DND-41 (cell line): ENCODE measurements at regions not wholly inside any gene's neighbourhood (a gene's known extent, or its start where the extent isn't known, plus 50 kb on each side); places are given as distances from the start of the nearest gene placed in this dataset.

ENCODE experiments used
- ATAC-seq: fragments of 200-7000 bp; cut with Tn5 transposase; 3 replicates; pipeline ENCODE4 v1.9.1; 2021; ENCODE audit warnings: low read depth; ENCODE audit not compliant: insufficient read depth
- DNase-seq: peaks from one replicate; pipeline ENCODE4 v3.0.0-alpha.2; 2020
- H2AFZ ChIP-seq: 2 replicates; pipeline ENCODE4 v1.6.0; 2012; ENCODE audit warnings: low read depth, low read length
- H3K27ac ChIP-seq: 2 replicates; pipeline ENCODE4 v1.5.1; 2012; ENCODE audit warnings: low read length, inconsistent platforms
- H3K27me3 ChIP-seq: fragments of 200-600 bp; sonication (generic); 2 replicates; pipeline ENCODE4 v1.6.0; 2012; ENCODE audit warnings: low read length, mild to moderate bottlenecking, inconsistent platforms; ENCODE audit not compliant: insufficient read depth, poor library complexity
- H3K36me3 ChIP-seq: 2 replicates; pipeline ENCODE4 v1.5.1; 2012; ENCODE audit warnings: low read length, inconsistent platforms; ENCODE audit not compliant: insufficient read depth
- H3K4me1 ChIP-seq: 2 replicates; pipeline ENCODE4 v1.5.1; 2012; ENCODE audit warnings: mild to moderate bottlenecking, low read length; ENCODE audit not compliant: insufficient read depth
- H3K4me2 ChIP-seq: 2 replicates; pipeline ENCODE4 v1.6.0; 2012; ENCODE audit warnings: mild to moderate bottlenecking, moderate library complexity, low read length, inconsistent platforms; ENCODE audit not compliant: insufficient read depth
- H3K4me3 ChIP-seq, 2 experiments: fragments of 200-600 bp in 1 of 2; shearing (Covaris generic) in 1 of 2; 2 replicates each; pipeline ENCODE4 v1.5.1; 2012 to 2016; ENCODE audit warnings: inconsistent platforms in 2 of 2, low read length in 2 of 2, mild to moderate bottlenecking in 2 of 2, low read depth in 1 of 2, moderate library complexity in 1 of 2
- H3K79me2 ChIP-seq: 2 replicates; pipeline ENCODE4 v1.6.0; 2012; ENCODE audit warnings: low read length, inconsistent platforms; ENCODE audit not compliant: insufficient read depth
- H3K9ac ChIP-seq: 2 replicates; pipeline ENCODE4 v1.6.0; 2012; ENCODE audit warnings: low read depth, mild to moderate bottlenecking, inconsistent platforms, low read length, moderate library complexity
- H3K9me3 ChIP-seq: 2 replicates; pipeline ENCODE4 v1.5.1; 2012; ENCODE audit warnings: low read length, moderate library complexity, mild to moderate bottlenecking, inconsistent platforms; ENCODE audit not compliant: insufficient read depth, severe bottlenecking
- H4K20me1 ChIP-seq: 2 replicates; pipeline ENCODE4 v1.6.0; 2012; ENCODE audit warnings: low read length; ENCODE audit not compliant: insufficient read depth
- EZH2 ChIP-seq: IDR thresholded peaks from 3 replicates; pipeline ENCODE4 v1.6.1; 2012; ENCODE audit warnings: borderline replicate concordance, low read depth, mild to moderate bottlenecking, moderate library complexity, low read length, inconsistent platforms; ENCODE audit not compliant: severe bottlenecking
- TF ChIP-seq, protein P1 (sequence below): IDR thresholded peaks from 2 replicates; pipeline ENCODE4 v1.5.1; 2012; ENCODE audit warnings: borderline replicate concordance, low read length, moderate library complexity, mild to moderate bottlenecking; ENCODE audit not compliant: poor library complexity, severe bottlenecking; ENCODE audit errors: extremely low read depth

GRCh38 chr9:103104101-103104500 is 109.0 kb downstream of the CYLC2 start:
- ATAC-seq (no peak), DNase-seq (no peak)
- Histone ChIP-seq H3K27ac (no peak overlapping the region), H3K9ac (no peak overlapping the region), H3K36me3 (no peaks in the 10 kb centered on the region), H3K79me2 (no peaks in the 10 kb centered on the region), H3K4me3 (no peak overlapping the region), H4K20me1 (no peaks in the 10 kb centered on the region), H3K27me3 (no peaks in the 10 kb centered on the region), H3K4me2 (no peak overlapping the region), H3K9me3 (no peaks in the 10 kb centered on the region), H2AFZ (no peak overlapping the region), H3K4me1 (no peaks in the 10 kb centered on the region)
- no peak for TF ChIP-seq EZH2
- TF ChIP-seq, protein P1, sequence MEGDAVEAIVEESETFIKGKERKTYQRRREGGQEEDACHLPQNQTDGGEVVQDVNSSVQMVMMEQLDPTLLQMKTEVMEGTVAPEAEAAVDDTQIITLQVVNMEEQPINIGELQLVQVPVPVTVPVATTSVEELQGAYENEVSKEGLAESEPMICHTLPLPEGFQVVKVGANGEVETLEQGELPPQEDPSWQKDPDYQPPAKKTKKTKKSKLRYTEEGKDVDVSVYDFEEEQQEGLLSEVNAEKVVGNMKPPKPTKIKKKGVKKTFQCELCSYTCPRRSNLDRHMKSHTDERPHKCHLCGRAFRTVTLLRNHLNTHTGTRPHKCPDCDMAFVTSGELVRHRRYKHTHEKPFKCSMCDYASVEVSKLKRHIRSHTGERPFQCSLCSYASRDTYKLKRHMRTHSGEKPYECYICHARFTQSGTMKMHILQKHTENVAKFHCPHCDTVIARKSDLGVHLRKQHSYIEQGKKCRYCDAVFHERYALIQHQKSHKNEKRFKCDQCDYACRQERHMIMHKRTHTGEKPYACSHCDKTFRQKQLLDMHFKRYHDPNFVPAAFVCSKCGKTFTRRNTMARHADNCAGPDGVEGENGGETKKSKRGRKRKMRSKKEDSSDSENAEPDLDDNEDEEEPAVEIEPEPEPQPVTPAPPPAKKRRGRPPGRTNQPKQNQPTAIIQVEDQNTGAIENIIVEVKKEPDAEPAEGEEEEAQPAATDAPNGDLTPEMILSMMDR, result no peak

GRCh38 chr9:103116246-103116645 is 121.1 kb downstream of the CYLC2 start:
- H3K79me2 ChIP-seq, result no peaks in the 10 kb centered on the region
- no peak overlapping the region for H2AFZ ChIP-seq
- H3K4me3 ChIP-seq, result no peak overlapping the region
- no peak for DNase-seq
- no peaks in the 10 kb centered on the region for H3K9me3 ChIP-seq
- no peaks in the 10 kb centered on the region for H3K4me1 ChIP-seq
- H3K27me3 ChIP-seq, result no peaks in the 10 kb centered on the region
- H3K9ac ChIP-seq, result no peak overlapping the region
- H3K27ac ChIP-seq, result no peak overlapping the region
- no peaks in the 10 kb centered on the region for H3K36me3 ChIP-seq
- H3K4me2 ChIP-seq, result no peak overlapping the region
- no peak for ATAC-seq
- TF ChIP-seq, protein P1, result no peak
- no peak for TF ChIP-seq EZH2
- H4K20me1 ChIP-seq, result no peaks in the 10 kb centered on the region

- Histone ChIP-seq H3K27me3 (no peaks in the 10 kb centered on the region), H4K20me1 (no peaks in the 10 kb centered on the region), H3K9me3 (no peaks in the 10 kb centered on the region), H3K79me2 (no peaks in the 10 kb centered on the region), H3K4me2 (no peak overlapping the region), H2AFZ (no peak overlapping the region), H3K36me3 (no peaks in the 10 kb centered on the region), H3K27ac (no peak overlapping the region), H3K4me1 (no peaks in the 10 kb centered on the region), H3K4me3 (no peak overlapping the region), H3K9ac (no peak overlapping the region)
- DNase-seq (no peak), ATAC-seq (no peak)
- TF ChIP-seq, protein P1, result no peak
- TF ChIP-seq EZH2, result no peak
These were observed 131.4 kb downstream of the CYLC2 start for GRCh38 chr9:103126494-103126893.

GRCh38 chr9:103139891-103140290 is 144.8 kb downstream of the CYLC2 start:
- Histone ChIP-seq H3K4me3 (no peak overlapping the region), H3K4me1 (no peaks in the 10 kb centered on the region), H3K27ac (no peak overlapping the region), H4K20me1 (no peaks in the 10 kb centered on the region), H3K4me2 (no peak overlapping the region), H3K36me3 (no peaks in the 10 kb centered on the region), H2AFZ (no peak overlapping the region), H3K79me2 (no peaks in the 10 kb centered on the region), H3K9ac (no peak overlapping the region), H3K27me3 (no peaks in the 10 kb centered on the region), H3K9me3 (no peaks in the 10 kb centered on the region)
- ATAC-seq, result no peak
- no peak for DNase-seq
- TF ChIP-seq, protein P1, result no peak
- no peak for TF ChIP-seq EZH2
